GM23338 (cell line): ENCODE measurements at regions not wholly inside any gene's neighbourhood (a gene's known extent, or its start where the extent isn't known, plus 50 kb on each side); places are given as distances from the start of the nearest gene placed in this dataset.

Experiments used
- ATAC-seq: fragments of 200-7000 bp; cut with Tn5 transposase; 3 replicates; pipeline ENCODE4 v1.9.1; 2020
- DNase-seq: peaks from one replicate; pipeline ENCODE4 v3.0.0-alpha.2; 2015; ENCODE audit warnings: low spot score
- H2AFZ ChIP-seq: fragments of 200-600 bp; sonication (generic); 2 replicates; pipeline ENCODE4 v1.8.0; 2016; ENCODE audit warnings: antibody characterized with exemption, mild to moderate bottlenecking, moderate library complexity
- H3F3A ChIP-seq: fragments of 200-600 bp; sonication (generic); replicated peaks from 2 replicates; pipeline ENCODE4 v1.8.0; 2017; ENCODE audit warnings: antibody characterized with exemption, mixed run types, low read depth
- H3K27ac ChIP-seq: fragments of 200-600 bp; sonication (generic); 2 replicates; pipeline ENCODE4 v1.6.1; 2016; ENCODE audit warnings: low read depth
- H3K27me3 ChIP-seq: fragments of 200-600 bp; sonication (generic); 2 replicates; pipeline ENCODE4 v1.8.0; 2016; ENCODE audit warnings: mild to moderate bottlenecking, mixed run types, moderate library complexity; ENCODE audit not compliant: insufficient read depth
- H3K36me3 ChIP-seq: fragments of 200-600 bp; sonication (generic); 2 replicates; pipeline ENCODE4 v1.8.0; 2016; ENCODE audit warnings: mild to moderate bottlenecking; ENCODE audit not compliant: insufficient read depth
- H3K4me1 ChIP-seq: fragments of 200-600 bp; sonication (generic); 2 replicates; pipeline ENCODE4 v1.8.0; 2016; ENCODE audit warnings: mild to moderate bottlenecking, moderate library complexity; ENCODE audit not compliant: insufficient read depth
- H3K4me2 ChIP-seq: fragments of 200-600 bp; sonication (generic); 2 replicates; pipeline ENCODE4 v1.7.1; 2017; ENCODE audit warnings: mixed run types
- H3K4me3 ChIP-seq: fragments of 200-600 bp; sonication (generic); 2 replicates; pipeline ENCODE4 v1.6.1; 2016; ENCODE audit warnings: mixed run types
- H3K79me2 ChIP-seq: fragments of 200-600 bp; sonication (generic); replicated peaks from 2 replicates; pipeline ENCODE4 v1.8.0; 2017; ENCODE audit warnings: mild to moderate bottlenecking; ENCODE audit not compliant: insufficient read depth
- H3K9me2 ChIP-seq: fragments of 200-600 bp; sonication (generic); 2 replicates; pipeline ENCODE4 v1.8.0; 2017; ENCODE audit not compliant: insufficient read depth
- H4K20me1 ChIP-seq: fragments of 200-600 bp; sonication (generic); replicated peaks from 2 replicates; pipeline ENCODE4 v1.8.0; 2017; ENCODE audit warnings: mild to moderate bottlenecking; ENCODE audit not compliant: insufficient read depth
- H3K27ac Mint-ChIP-seq: 2 replicates; pipeline ENCODE4 v1.8.0; 2020; ENCODE audit warnings: inconsistent platforms, mild to moderate bottlenecking, moderate library complexity, mixed read lengths
- H3K27me3 Mint-ChIP-seq: 3 replicates; pipeline ENCODE4 v1.8.0; 2022; ENCODE audit warnings: low read depth, mild to moderate bottlenecking, moderate library complexity, mixed read lengths, inconsistent platforms; ENCODE audit not compliant: insufficient read depth, poor library complexity
- H3K36me3 Mint-ChIP-seq: 3 replicates; pipeline ENCODE4 v1.8.0; 2021; ENCODE audit warnings: low read depth, mild to moderate bottlenecking, inconsistent platforms, moderate library complexity, mixed read lengths
- H3K4me1 Mint-ChIP-seq: 3 replicates; pipeline ENCODE4 v1.8.0; 2020; ENCODE audit warnings: mild to moderate bottlenecking, inconsistent platforms, mixed read lengths
- H3K4me3 Mint-ChIP-seq: 3 replicates; pipeline ENCODE4 v1.8.0; 2021; ENCODE audit warnings: moderate library complexity, mild to moderate bottlenecking, inconsistent platforms, mixed read lengths
- H3K9me3 Mint-ChIP-seq: 3 replicates; pipeline ENCODE4 v1.8.0; 2020; ENCODE audit warnings: moderate library complexity, mild to moderate bottlenecking, inconsistent platforms, mixed read lengths
- CREB1 ChIP-seq: fragments of 250-450 bp; sonication (Bioruptor Pico); IDR thresholded peaks from 2 replicates; pipeline ENCODE4 v1.5.0; 2020; ENCODE audit warnings: low read depth, mild to moderate bottlenecking, moderate library complexity
- CTCF ChIP-seq, 2 experiments: fragments of 200-600 bp in 1 of 2; sonication (generic) in 1 of 2; conservative IDR thresholded peaks; 2 replicates each; pipeline versions ENCODE4 v1.5.1 to v1.6.1; 2016 to 2017; ENCODE audit warnings: antibody characterized with exemption in 2 of 2, low read depth in 2 of 2, mild to moderate bottlenecking in 2 of 2, moderate library complexity in 1 of 2
- ETS1 ChIP-seq: IDR thresholded peaks from 2 replicates; pipeline ENCODE4 v1.6.1; 2016; ENCODE audit warnings: antibody characterized with exemption
- EZH2 ChIP-seq: fragments of 200-600 bp; sonication (generic); IDR thresholded peaks from one replicate; pipeline ENCODE4 v1.8.0; 2017; ENCODE audit warnings: antibody characterized with exemption, mild to moderate bottlenecking, low read depth; ENCODE audit not compliant: unreplicated experiment
- EZH2phosphoT487 ChIP-seq: fragments of 200-600 bp; sonication (generic); IDR thresholded peaks from one replicate; pipeline ENCODE4 v1.8.1; 2018; ENCODE audit warnings: antibody characterized with exemption; ENCODE audit not compliant: unreplicated experiment
- JUNB ChIP-seq: IDR thresholded peaks from one replicate; pipeline ENCODE4 v1.6.1; 2016; ENCODE audit warnings: antibody characterized with exemption; ENCODE audit not compliant: unreplicated experiment
- NANOG ChIP-seq: IDR thresholded peaks from 2 replicates; pipeline ENCODE4 v1.6.1; 2016; ENCODE audit warnings: antibody characterized with exemption, borderline replicate concordance
- POLR2AphosphoS5 ChIP-seq: IDR thresholded peaks from 2 replicates; pipeline ENCODE4 v1.6.1; 2016; ENCODE audit warnings: antibody characterized with exemption, low read depth
- REST ChIP-seq: IDR thresholded peaks from one replicate; pipeline ENCODE4 v1.6.1; 2018; ENCODE audit warnings: antibody characterized with exemption; ENCODE audit not compliant: unreplicated experiment
- STAT1 ChIP-seq: IDR thresholded peaks from one replicate; pipeline ENCODE4 v1.6.1; 2016; ENCODE audit warnings: antibody characterized with exemption; ENCODE audit not compliant: unreplicated experiment
- ZNF114 ChIP-seq: fragments of 250-450 bp; sonication (Bioruptor Pico); IDR thresholded peaks from 2 replicates; pipeline ENCODE4 v1.5.0; 2020; ENCODE audit warnings: mild to moderate bottlenecking, moderate library complexity
- ZNF331 ChIP-seq: fragments of 250-450 bp; sonication (Bioruptor Pico); IDR thresholded peaks from 2 replicates; pipeline ENCODE4 v1.5.0; 2020; ENCODE audit warnings: low read depth, mild to moderate bottlenecking, moderate library complexity
- ZNF462 ChIP-seq: fragments of 250-450 bp; sonication (Bioruptor Pico); IDR thresholded peaks from 2 replicates; pipeline ENCODE4 v1.5.0; 2020; ENCODE audit warnings: mild to moderate bottlenecking, moderate library complexity

GRCh38 chr13:61253105-61253877, 162.4 kb downstream of the PCDH20 start:
- no peak for ATAC-seq
- no peak overlapping the region for H2AFZ ChIP-seq
- no peaks in the 10 kb centered on the region for H4K20me1 ChIP-seq
- Mint-ChIP-seq H3K27ac (no peak overlapping the region), H3K9me3 (no peaks in the 10 kb centered on the region), H3K27me3 (no peaks in the 10 kb centered on the region), H3K4me1 (peaks cover 10% of the 10 kb centered on the region; the same call in 2 of the 3 replicates), H3K36me3 (no peaks in the 10 kb centered on the region; the same call in 2 of the 3 replicates), H3K4me3 (no peak overlapping the region)
- H3K4me3 ChIP-seq, result no peak overlapping the region
- no peak for DNase-seq
- no peaks in the 10 kb centered on the region for H3F3A ChIP-seq
- no peaks in the 10 kb centered on the region for H3K27me3 ChIP-seq
- no peak overlapping the region for H3K4me2 ChIP-seq
- no peaks in the 10 kb centered on the region for H3K36me3 ChIP-seq
- no peaks in the 10 kb centered on the region for H3K79me2 ChIP-seq
- H3K9me2 ChIP-seq, result peaks cover 6% of the 10 kb centered on the region; the same call in 1 of the 2 replicates
- H3K27ac ChIP-seq, result no peak overlapping the region
- no peaks in the 10 kb centered on the region for H3K4me1 ChIP-seq
- TF ChIP-seq ETS1, result no peak
- no peak for TF ChIP-seq ZNF462
- no peak for TF ChIP-seq CTCF (conservative IDR thresholded peaks at IDR 0.05; ENCODE audit: low read depth in 2 of 2)
- no peak for TF ChIP-seq CREB1 (CRISPR knock-in tag)
- TF ChIP-seq REST, result no peak
- TF ChIP-seq EZH2, result no peak
- no peak for TF ChIP-seq STAT1
- no peak for TF ChIP-seq POLR2AphosphoS5
- TF ChIP-seq NANOG, result no peak
- no peak for TF ChIP-seq JUNB
- TF ChIP-seq ZNF114 (CRISPR knock-in tag), result no peak
- TF ChIP-seq ZNF331 (CRISPR knock-in tag), result no peak
- no peak for TF ChIP-seq EZH2phosphoT487
